CD4-positive, alpha-beta T cell treated with Interleukin-4 for 4 hours (primary cell): ENCODE measurements at regions not wholly inside any gene's neighbourhood (a gene's known extent, or its start where the extent isn't known, plus 50 kb on each side); places are given as distances from the start of the nearest gene placed in this dataset.
"Not testable (repeated sequence)": the region's sequence is repeated elsewhere in the genome, so short reads cannot be mapped to it uniquely, and the experiment has no call there.

Source experiments
- DNase-seq: peaks from one replicate; pipeline ENCODE4 v3.0.0-alpha.2; 2020

GRCh38 chr12:9448648-9449047 is 159.1 kb downstream of the KLRB1 start:
- DNase-seq = not testable (repeated sequence)

GRCh38 chr12:9447791-9448614 is 159.7 kb downstream of the KLRB1 start:
- DNase-seq = peak; percentile 90

GRCh38 chr12:9446883-9447761 is 160.6 kb downstream of the KLRB1 start:
- DNase-seq = not testable (repeated sequence)

- not testable (repeated sequence) for DNase-seq
Measured at GRCh38 chr12:9440428-9440827, 167.3 kb downstream of the KLRB1 start.

DNA sequence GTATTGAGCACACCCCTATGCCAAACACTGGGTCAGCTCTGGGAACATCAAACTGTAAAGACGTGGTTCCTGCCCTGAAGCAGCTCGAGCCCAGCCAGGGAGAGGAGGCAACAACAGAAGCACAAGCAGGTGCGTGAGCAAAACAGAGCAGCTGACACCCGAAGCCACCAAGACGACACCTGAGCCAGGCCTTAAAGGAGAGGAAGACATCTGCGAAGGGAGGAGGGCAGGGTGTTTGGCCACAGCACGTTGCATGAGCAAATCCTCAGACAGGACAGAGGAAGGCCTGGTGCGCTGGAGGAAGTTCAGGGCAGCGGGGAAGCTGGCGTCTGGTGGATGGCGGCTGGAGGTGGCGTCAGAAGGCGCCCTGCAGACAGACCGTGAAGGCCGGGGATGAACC is 172.0 kb downstream of the KLRB1 start:
- DNase-seq = peak; percentile 38

DNA sequence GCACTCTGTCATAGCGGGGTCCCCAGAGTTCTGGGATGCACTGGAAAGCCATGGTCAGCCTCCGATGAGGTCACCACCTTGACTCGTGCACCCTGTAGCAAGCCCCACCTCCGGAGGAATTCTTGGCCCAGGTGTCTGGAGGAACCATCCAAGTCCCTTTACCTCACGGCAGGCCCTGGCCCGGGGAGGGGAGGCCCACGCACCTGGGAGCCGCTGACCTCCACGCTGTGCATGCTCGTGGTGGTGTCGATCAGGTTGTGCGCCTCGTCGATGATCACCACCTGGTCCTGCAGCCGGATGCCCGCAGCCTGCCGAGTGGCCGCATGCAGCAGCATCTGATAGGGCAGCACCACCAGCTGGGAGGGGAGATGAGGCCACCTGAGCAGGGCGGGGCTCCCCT is 177.3 kb downstream of the KLRB1 start:
- not testable (repeated sequence) for DNase-seq

- DNase-seq = not testable (repeated sequence)
Measured at GRCh38 chr12:9428856-9429255, 178.9 kb downstream of the KLRB1 start.

- not testable (repeated sequence) for DNase-seq
Measured at GRCh38 chr12:9425429-9425828, 182.3 kb downstream of the KLRB1 start.

DNA sequence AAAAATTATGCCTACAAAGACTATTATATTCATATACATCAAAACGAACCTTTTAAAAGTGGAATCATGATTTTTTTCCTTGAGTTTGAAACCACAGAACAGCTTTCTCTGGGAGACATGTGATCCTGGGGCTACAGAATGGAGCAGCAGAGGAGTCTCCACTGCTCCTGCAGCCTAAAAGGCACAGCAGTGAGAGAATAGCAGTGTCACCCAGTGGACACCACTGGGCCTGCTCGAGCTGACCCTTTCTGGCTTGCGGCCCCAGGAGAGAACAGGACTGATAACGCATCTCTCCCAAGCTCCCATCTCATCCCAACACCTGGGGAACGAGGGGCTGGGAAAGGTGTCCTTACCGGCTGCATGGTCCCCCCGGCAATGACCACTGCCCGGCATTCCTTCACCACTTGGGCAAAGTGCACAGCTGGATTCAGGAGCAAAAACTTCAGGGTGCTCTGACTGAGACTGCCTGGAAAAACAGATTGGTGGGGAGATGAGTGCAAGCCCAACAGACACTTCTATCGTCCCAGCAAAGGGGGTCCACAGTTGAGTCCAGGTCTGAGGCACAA is 183.5 kb downstream of the KLRB1 start:
- DNase-seq = not testable (repeated sequence)

- DNase-seq = not testable (repeated sequence)
Measured at GRCh38 chr12:9422689-9423088, 185.0 kb downstream of the KLRB1 start.

- not testable (repeated sequence) for DNase-seq
Measured at GRCh38 chr12:9421520-9422086, 186.1 kb downstream of the KLRB1 start.

DNA sequence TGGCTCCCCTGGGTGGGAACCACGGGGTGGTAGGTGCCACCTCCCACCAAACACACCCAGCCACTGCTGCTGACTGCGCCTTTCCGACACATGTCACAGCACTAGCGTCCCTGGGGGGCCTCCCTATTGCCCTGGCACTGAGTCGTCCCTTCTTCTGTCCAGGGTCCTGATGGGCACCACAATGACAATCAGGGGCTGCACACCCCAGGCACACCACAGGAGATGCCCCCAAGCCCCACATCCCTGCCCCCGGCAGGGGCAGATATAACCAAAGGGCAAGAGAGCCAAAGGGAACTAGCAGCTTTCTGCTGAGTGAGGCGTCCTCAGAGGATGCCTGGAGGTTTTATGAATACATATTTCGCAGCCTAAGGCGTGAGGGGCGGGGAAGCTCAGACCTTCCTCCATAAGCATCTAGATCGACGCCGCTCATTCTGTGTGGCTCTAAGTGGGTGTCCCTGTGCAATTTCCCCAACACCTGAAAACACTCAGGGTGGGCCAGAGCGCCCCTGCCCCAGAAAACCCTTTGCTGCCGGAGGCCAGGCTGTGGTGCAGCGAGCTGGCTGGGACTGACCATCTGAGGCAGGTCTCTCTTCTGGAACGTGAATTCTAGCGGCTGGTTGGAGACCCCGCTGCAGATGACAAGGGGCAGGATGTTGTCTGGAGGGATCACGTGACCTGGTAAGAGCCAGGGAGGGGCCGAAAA is 186.7 kb downstream of the KLRB1 start:
- DNase-seq = not testable (repeated sequence)

DNA sequence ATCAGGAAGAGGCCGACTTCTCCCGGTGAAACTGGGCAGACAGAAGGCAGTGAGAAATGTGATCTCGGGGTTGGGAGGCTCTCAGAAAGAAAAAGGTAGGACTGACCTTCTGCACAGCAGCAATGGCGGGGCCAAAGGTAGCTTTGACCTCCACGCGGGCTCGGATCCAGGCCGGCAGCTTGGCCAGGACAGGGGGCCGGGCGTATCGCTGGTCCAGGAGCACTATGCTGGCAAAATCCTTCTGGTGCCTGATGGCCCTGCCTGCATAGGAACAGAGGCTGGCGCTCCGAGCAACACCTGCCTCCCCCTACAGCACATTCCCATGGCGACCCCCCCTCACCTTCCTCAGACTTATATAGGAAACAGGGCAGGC is 189.1 kb downstream of the KLRB1 start:
- not testable (repeated sequence) for DNase-seq

GRCh38 chr12:9417947-9418668 is 189.6 kb downstream of the KLRB1 start:
- not testable (repeated sequence) for DNase-seq

DNA sequence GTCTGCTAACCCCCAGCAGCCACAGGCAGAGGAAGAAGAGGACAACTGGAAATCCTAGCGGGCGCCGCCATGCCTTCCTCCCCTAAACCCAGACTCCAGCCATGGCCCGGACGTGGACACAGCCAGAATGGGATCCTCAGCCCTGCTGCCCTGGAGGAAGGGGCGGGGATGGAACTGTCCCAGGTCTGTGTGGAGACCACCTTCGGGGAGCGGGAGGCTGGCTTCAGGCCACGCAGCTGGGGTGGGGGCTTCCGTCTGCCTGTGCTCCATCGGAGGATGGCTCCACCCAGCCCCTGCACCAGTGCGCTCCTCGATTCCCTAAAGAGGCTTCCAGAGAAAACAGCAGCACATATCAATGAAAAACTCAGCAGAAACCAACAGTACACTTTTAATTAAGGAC is 190.4 kb downstream of the KLRB1 start:
- not testable (repeated sequence) for DNase-seq

GRCh38 chr12:9416346-9416745 is 191.4 kb downstream of the KLRB1 start:
- DNase-seq = not testable (repeated sequence)

DNA sequence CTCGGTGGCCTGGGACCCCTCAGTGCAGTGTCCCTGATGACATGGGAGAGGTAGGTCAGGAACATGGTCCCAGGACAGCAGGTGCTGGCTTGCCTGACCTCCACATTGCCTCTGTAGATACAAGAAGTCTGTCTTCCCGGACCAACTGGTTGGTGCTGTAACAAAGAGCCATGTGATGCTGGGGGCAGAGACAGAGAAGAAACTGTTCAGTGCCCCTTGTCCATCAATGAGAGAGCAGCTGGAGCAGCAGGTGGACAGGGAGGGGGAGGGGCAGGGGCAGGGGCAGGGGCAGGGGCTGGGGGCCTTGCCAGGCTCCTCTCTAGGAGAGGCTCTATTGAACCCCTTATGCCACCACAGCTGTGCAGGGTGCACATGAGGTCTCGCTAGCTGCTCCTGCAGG is 191.8 kb downstream of the KLRB1 start:
- DNase-seq = not testable (repeated sequence)

DNA sequence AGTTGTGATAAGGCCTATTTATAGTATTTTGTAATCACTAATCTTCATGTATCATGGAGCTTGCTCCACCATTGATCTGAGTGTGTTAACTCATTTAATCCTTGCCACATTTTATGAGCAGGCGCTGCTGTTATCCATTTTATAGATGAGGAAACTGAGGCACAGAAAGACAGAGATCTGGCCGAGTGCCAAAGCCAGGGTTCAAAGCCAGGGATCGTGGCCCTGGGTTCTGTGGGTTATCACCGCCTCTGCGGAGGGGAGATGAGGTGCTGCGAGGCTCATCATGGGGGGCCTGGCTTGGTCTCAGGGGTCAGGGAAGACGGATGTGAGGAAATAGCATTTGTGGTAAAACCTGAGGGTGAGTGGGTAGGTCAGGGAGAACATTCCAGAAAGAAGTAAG is 193.9 kb downstream of the KLRB1 start:
- not testable (repeated sequence) for DNase-seq

DNA sequence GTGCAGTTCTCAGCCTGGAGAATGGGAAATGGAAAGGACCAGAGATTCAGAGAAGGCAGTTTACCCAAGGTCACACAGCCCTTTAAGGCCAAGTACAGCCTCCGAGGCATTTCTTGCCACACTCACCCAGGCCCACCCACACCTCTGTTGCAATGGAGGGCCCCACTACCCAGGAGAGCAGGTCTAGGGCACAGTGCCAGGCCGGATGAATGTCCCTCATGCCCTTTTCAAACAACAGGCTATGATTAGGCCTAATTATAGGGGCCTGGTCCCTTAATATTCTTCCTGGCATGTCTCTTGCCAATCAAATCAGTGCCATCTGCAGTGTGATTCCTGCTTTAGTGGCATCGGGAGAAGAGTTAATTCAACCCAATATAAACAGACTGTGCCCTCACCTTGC is 195.3 kb downstream of the KLRB1 start:
- DNase-seq = not testable (repeated sequence)

- not testable (repeated sequence) for DNase-seq
Measured at GRCh38 chr12:9411616-9412268, 196.0 kb downstream of the KLRB1 start.

DNA sequence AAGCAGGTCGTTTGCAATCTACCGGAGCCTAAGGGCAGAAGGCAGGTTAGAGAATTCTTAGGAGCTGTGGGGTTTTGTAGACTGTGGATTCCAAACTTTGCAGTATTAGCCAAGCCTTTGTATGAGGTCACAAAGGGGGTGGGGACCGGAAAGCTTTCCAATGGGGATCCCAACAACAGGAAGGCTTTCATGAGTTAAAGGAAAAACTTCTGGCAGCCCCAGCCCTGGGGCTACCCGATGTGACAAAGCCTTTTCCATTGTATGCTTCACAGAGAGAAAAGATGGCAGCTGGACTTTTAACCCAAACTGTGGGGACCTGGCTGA is 199.2 kb upstream of the PZP start:
- DNase-seq = not testable (repeated sequence)
